Vagina (tissue), 2 donors: ENCODE measurements at regions not wholly inside any gene's neighbourhood (a gene's known extent, or its start where the extent isn't known, plus 50 kb on each side); places are given as distances from the start of the nearest gene placed in this dataset.

ENCODE experiments used
- POLR2A ChIP-seq, 2 donors: fragments of 450-650 bp; IDR thresholded peaks; one replicate each; pipeline ENCODE4 v1.6.1; 2017; ENCODE audit warnings: antibody characterized with exemption in 2 of 2, mild to moderate bottlenecking in 2 of 2, moderate library complexity in 2 of 2
- TF ChIP-seq, protein P1 (sequence below), 3 experiments: fragments of 450-650 bp in 2 of 3; fragments of 200-600 bp in 1 of 3; sonication (generic) in 1 of 3; IDR thresholded peaks; one replicate each; pipeline ENCODE4 v1.5.1; 2017 to 2019; ENCODE audit warnings: antibody characterized with exemption in 3 of 3, mild to moderate bottlenecking in 2 of 3, moderate library complexity in 2 of 3

DNA sequence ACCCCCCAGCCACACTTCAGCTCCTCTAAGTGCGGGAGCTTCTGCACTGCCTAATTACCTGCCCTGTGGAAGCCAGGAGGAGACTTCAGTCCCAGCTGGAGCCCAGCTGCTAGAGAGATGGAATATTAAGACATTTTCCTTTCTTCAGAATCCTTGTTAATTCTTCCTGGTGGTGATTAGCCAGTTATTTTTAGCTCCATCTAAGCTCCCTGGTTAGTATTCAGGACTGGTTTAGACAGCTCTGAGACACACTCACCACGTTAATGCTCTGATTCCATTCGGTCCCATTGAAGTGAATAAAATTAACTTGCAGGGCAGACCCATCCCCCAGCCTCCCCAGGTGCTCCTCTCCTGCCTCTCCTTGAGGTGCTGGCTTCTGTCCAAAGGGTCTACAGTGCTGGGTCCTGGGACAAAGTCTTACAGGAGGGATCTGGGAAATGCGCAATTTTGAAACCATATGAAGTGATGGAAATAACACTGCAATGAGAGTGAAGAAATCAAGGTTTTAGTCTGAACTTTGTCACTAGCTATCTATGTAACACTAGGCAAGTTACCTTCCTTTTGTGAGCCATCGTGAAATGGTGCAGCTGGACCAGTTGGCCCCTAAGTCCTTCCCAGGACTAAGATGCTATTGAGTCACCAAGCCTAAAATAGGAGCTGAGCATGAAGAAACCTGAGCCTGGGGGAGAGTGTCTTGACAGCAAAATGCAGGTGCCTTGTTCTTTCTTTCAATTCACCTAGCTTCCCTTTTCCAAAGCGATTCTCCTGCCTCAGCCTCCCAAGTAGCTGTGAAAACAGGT lies 117.4 kb upstream of the ATP1A1 start:
- no peak for TF ChIP-seq POLR2A (IDR thresholded peaks at IDR 0.05)
- TF ChIP-seq, protein P1, sequence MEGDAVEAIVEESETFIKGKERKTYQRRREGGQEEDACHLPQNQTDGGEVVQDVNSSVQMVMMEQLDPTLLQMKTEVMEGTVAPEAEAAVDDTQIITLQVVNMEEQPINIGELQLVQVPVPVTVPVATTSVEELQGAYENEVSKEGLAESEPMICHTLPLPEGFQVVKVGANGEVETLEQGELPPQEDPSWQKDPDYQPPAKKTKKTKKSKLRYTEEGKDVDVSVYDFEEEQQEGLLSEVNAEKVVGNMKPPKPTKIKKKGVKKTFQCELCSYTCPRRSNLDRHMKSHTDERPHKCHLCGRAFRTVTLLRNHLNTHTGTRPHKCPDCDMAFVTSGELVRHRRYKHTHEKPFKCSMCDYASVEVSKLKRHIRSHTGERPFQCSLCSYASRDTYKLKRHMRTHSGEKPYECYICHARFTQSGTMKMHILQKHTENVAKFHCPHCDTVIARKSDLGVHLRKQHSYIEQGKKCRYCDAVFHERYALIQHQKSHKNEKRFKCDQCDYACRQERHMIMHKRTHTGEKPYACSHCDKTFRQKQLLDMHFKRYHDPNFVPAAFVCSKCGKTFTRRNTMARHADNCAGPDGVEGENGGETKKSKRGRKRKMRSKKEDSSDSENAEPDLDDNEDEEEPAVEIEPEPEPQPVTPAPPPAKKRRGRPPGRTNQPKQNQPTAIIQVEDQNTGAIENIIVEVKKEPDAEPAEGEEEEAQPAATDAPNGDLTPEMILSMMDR (IDR thresholded peaks at IDR 0.05) = no peak
